SK-MEL-5 (cell line): ENCODE measurements at regions not wholly inside any gene's neighbourhood (a gene's known extent, or its start where the extent isn't known, plus 50 kb on each side); places are given as distances from the start of the nearest gene placed in this dataset.

Source experiments
- DNase-seq: peaks from one replicate; pipeline ENCODE4 v3.0.0-alpha.2; 2016; ENCODE audit warnings: low read depth, low spot score
- in situ Hi-C: cut with HindIII; loops from 2 replicates; pipeline ENCODE4 v1.10.0; 2016; ENCODE audit warnings: low sequenced_read_pairs, high pct_unique_total_duplicates, low pct_unique_long_range_greater_than_20kb

GRCh38 chr5:38756068-38756467 is 89.7 kb upstream of the OSMR start:
- no peak for DNase-seq
- in situ Hi-C loops = no loop called here

- in situ Hi-C loops = no loop called here
These were observed 88.2 kb upstream of the OSMR start for GRCh38 chr5:38757451-38758245.

DNA sequence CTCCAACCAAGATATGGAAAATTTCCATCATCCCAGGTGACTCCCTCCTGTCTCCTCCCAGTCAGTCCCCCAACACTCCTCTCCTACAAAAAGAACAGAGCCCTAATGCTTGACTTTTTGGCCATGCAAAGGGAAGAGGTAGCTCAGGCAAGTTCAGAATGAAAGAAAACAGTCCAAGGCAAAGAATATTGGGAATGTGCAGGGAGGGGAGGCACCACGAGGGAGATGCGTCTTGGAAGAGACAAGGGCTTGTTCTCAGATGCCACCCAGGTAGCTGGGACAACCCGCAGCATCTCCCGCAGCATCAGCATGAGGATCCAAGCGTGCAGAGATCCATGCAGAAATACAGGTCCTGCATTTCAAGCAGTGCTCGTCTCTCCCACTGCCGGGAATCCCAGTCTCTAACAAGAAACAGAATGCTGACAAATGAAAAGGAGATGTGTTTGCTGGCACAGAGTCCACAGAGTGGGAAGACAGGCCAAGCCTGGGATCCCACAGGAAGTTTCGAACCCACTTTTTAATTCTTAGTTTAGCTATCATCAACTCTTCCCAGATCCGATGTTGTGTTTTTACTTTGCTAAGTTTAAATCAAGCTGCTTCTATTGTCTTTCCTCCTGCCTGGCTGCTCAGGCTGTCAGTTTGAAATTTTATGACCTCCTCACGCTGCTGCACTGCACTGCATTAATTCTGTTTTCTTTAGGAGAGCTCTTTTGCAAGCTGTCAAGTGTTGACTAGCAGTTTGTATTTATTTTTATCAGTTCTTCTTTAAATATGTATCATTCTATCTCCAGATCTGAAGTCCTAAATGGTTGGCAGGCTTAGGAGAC is 86.8 kb upstream of the OSMR start:
- DNase-seq = no peak
- in situ Hi-C loops = no loop called here

More at GRCh38 chr5:38757451-38758245, 88.2 kb upstream of the OSMR start:
- no peak for DNase-seq

GRCh38 chr5:38764937-38765391 is 80.8 kb upstream of the OSMR start:
- in situ Hi-C loops = no loop called here
- no peak for DNase-seq

DNA sequence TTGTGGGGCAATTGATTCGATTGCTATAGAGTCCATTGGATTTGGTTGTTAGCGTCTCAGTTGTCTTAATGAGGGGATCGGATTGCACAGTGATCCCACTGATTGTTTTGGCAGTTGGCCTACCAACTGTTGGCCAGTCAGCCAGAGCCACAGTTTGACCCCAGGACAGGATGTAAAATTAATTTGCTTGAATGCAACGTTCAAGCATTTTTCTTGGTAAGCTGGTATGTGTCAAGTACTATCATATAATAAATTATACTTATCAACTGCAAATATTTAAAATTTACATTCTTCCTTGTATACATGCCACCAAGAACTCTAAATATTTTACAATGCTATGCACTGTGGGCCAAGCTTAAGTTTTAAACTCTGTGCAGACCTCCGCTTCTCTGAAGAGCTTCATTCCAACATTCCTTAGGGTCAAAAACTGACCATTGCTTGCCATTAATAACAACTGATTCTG is 80.4 kb upstream of the OSMR start:
- in situ Hi-C loops = no loop called here
- DNase-seq = no peak

- in situ Hi-C loops = no loop called here
- DNase-seq = no peak
These were observed 79.7 kb upstream of the OSMR start for GRCh38 chr5:38766151-38766550.

- in situ Hi-C loops = no loop called here
- DNase-seq = no peak
These were observed 77.2 kb upstream of the OSMR start for GRCh38 chr5:38768412-38769211.

DNA sequence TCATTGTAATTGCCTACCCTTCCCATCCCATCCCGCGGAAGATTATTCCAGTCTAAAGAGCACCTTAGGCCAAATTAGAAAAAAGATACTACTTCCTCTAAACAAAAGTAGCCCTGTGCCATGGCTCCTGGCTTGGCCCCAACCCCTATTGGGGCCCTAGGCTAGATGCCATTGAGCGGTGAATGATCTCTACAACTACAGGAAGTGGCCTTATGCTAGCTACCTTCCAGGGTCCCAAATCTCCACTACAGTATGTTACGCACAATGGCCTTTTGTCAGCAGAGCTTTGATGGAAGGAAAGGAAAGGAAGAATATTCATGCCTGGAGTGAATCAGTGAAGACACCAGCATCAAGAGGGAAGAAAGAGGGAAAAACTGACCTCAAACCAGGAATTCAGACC is 73.3 kb upstream of the OSMR start:
- in situ Hi-C loops = no loop called here
- DNase-seq = peak; percentile 73

DNA sequence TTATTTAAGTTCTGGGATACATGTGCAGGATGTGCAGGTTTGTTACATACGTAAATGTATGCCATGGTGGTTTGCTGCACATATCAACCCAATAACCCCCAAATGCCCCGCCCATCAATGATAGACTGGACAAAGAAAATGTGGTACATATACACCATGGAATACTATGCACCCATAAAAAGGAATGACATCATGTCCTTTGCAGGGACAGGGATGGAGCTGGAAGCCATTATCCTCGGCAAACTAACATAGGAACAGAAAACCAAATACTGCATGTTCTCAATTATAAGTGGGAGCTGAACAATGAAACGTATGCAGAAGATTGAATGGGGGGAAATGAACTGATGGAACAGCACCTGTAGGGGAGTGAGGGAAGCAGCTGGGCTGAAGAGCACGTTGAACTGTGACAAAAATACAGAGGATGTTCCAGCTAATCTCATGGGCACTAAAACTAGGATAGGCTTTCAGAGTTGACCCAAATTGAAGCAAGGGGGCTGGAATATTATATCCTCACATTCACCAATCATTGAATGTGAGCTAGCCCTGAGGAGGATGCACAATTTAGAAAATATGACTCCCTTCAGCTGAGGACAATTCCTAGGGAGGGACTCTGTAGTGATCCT is 70.5 kb upstream of the OSMR start:
- no peak for DNase-seq
- in situ Hi-C loops = no loop called here

DNA sequence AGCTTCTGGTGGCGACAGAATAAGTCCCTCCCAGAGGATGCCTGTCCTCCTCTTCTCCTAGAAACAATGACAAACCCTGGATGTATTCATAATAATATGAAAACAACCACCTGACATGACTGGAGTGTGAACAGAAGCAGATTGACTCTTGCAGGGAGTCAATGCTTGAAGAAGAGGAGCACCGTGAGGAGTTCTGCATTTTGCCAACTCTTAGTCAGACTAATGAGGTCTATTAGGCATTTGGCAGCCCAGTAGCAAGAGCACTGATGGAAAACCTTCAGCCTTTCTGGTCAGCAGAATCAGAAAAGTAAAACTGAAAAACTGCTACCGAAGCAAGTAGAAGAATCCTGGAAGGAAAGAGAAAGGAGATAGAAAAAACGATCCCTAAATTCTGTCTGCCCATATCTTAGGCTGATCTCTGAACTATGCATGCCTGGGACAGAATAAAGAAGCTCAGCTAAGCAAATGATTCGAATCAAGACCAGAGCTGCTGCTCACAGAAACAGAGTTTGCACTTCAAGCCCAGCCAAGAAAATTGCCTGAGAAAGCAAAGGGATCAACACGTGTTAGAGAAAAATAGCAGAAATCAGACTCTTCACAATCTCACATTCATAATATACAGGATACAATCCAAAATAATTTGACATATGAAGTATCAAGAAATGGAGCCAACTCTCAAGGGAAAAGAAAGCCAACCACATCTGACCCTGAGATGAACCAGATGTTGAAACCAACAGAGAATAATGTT is 69.5 kb upstream of the OSMR start:
- no peak for DNase-seq
- in situ Hi-C loops = no loop called here

DNA sequence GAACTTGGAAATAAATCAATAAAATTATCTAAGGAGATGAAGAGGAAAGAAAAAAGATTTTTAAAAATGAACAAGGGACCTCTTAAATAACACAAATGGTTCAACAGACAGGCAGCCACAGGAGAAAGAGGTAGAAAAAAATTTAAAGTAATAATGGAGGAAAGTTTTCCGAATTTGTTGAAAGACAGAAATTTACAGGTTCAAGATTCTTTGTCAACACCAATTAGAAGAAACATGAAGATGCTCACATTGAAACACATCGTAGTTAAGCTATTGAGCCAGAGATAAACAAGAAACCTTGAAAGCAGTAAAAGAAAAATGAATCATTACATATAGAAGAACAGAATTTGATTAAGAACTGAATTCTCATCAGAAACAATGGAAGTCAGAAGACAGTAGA is 68.7 kb upstream of the OSMR start:
- no peak for DNase-seq
- in situ Hi-C loops = no loop called here

DNA sequence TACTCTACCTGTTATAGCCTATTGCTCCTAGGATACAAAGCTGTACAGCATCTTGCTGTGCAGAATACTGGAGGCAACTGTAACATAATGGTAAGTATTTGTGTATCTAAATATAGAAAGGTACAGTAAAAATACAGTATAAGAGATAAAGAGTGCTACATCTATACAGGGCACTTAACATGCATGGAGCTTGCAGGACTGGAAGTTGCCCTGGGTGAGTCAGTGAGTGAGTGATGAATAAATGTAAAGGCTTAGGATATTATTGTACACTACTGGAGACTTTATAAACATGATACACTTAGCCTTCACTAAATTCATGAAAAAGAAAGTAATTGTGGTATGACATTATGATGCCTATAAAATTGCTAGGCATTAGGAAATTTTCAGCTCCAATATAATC is 65.5 kb upstream of the OSMR start:
- no peak for DNase-seq
- in situ Hi-C loops = no loop called here

DNA sequence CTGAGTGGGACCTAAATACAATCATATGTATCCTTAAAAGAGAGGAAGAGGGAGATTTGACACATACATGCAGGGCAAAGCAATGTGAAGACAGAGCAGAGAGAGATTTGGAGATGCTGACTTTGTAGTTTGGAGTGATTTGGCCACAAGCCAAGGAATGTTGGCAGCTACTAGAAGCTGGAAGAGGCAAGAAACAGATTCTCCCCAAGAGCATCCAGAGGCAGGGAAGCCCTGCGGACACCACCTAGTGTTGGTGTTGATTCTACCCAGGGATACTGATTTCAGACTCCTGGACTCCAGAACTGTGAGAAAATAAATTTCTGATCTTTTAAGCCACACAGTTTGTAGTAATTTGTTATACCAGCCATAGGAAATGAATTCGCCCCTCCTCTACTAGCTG is 64.9 kb upstream of the OSMR start:
- DNase-seq = peak; percentile 47
- in situ Hi-C loops = no loop called here

GRCh38 chr5:38782180-38782835 is 63.5 kb upstream of the OSMR start:
- in situ Hi-C loops = no loop called here
- DNase-seq = no peak

DNA sequence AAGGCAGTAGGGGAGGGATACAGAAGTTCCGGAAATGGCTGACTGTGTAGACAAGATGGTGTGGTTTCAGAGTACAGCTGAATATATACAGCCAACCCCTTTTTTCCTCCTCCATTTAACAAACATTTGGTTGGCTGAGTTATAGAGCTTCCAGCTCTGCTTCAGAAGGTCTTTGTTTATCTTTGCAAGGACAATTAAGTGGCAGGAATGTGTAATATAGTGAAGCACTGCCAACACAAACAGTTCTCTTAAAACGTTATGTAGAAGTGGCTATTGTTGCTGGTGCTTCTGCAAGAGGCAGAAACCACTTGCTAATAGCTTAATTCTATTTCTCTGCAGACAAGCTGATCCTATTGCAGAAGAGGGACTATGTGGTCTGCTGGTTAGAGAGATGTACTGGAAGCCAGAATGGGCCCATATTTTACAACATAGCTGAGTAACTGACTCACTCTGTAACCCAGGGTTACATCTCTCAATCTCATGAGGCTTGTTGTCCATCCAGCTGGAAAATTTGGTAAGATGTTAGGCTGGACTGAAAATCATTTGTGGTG is 62.7 kb upstream of the OSMR start:
- DNase-seq = no peak
- in situ Hi-C loops = no loop called here

DNA sequence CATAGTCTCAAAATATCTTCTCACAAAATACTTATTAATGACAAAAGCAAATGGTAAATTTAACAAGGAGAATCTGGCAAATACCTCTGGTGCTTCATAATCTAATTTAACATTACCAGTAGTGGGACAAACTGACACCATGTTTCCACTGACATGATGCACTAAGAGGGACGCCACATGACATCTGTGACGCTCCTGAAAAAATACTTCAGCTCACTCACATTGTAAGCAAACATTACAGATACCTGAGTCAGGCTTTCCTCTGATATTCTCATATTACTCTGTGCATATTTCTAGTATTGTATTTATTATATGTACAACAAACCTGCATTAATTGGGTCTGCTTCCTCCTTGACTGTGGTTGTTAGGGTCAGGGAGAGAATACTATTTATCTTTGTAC is 56.7 kb upstream of the OSMR start:
- no peak for DNase-seq
- in situ Hi-C loops = no loop called here
